ENCODE measurements at regions not wholly inside any gene's neighbourhood (a gene's known extent, or its start where the extent isn't known, plus 50 kb on each side); places are given as distances from the start of the nearest gene placed in this dataset.

DNA sequence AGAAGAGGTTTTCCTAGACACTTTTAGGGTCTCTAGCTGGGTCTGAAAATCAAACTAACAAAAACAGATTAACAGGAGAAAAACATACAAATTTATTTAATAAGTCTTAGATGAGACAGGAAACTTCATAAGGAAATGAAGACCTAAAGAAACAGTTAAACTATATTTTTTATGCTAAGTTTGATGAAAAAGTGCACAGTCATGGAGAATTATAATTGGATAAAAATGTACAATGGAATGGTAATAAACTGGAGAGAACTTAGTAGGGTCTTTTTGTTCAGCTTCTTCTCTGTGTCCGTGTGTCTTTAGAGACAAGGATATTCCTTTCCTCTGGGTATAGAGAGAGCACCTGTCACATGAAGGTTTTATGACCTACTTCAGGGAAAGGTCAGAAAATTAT is 323.4 kb downstream of the RAB38 start:
- TF ChIP-seq, protein P1, sequence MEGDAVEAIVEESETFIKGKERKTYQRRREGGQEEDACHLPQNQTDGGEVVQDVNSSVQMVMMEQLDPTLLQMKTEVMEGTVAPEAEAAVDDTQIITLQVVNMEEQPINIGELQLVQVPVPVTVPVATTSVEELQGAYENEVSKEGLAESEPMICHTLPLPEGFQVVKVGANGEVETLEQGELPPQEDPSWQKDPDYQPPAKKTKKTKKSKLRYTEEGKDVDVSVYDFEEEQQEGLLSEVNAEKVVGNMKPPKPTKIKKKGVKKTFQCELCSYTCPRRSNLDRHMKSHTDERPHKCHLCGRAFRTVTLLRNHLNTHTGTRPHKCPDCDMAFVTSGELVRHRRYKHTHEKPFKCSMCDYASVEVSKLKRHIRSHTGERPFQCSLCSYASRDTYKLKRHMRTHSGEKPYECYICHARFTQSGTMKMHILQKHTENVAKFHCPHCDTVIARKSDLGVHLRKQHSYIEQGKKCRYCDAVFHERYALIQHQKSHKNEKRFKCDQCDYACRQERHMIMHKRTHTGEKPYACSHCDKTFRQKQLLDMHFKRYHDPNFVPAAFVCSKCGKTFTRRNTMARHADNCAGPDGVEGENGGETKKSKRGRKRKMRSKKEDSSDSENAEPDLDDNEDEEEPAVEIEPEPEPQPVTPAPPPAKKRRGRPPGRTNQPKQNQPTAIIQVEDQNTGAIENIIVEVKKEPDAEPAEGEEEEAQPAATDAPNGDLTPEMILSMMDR (conservative IDR thresholded peaks at IDR 0.05; ENCODE audit: low read depth in 2 of 2): no peak
- no peak for TF ChIP-seq EZH2 (IDR thresholded peaks at IDR 0.05; ENCODE audit: low read depth, unreplicated experiment)
- no peak for TF ChIP-seq POLR2AphosphoS5 (IDR thresholded peaks at IDR 0.05; ENCODE audit: low read depth)
- TF ChIP-seq ZNF331 (CRISPR knock-in tag; IDR thresholded peaks at IDR 0.05; ENCODE audit: low read depth): no peak
- TF ChIP-seq EZH2phosphoT487 (IDR thresholded peaks at IDR 0.05; ENCODE audit: unreplicated experiment): no peak
- TF ChIP-seq NANOG (IDR thresholded peaks at IDR 0.05; ENCODE audit: borderline replicate concordance): no peak
- TF ChIP-seq, protein P2, sequence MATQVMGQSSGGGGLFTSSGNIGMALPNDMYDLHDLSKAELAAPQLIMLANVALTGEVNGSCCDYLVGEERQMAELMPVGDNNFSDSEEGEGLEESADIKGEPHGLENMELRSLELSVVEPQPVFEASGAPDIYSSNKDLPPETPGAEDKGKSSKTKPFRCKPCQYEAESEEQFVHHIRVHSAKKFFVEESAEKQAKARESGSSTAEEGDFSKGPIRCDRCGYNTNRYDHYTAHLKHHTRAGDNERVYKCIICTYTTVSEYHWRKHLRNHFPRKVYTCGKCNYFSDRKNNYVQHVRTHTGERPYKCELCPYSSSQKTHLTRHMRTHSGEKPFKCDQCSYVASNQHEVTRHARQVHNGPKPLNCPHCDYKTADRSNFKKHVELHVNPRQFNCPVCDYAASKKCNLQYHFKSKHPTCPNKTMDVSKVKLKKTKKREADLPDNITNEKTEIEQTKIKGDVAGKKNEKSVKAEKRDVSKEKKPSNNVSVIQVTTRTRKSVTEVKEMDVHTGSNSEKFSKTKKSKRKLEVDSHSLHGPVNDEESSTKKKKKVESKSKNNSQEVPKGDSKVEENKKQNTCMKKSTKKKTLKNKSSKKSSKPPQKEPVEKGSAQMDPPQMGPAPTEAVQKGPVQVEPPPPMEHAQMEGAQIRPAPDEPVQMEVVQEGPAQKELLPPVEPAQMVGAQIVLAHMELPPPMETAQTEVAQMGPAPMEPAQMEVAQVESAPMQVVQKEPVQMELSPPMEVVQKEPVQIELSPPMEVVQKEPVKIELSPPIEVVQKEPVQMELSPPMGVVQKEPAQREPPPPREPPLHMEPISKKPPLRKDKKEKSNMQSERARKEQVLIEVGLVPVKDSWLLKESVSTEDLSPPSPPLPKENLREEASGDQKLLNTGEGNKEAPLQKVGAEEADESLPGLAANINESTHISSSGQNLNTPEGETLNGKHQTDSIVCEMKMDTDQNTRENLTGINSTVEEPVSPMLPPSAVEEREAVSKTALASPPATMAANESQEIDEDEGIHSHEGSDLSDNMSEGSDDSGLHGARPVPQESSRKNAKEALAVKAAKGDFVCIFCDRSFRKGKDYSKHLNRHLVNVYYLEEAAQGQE (IDR thresholded peaks at IDR 0.05; ENCODE audit: unreplicated experiment): no peak
- TF ChIP-seq, protein P3, sequence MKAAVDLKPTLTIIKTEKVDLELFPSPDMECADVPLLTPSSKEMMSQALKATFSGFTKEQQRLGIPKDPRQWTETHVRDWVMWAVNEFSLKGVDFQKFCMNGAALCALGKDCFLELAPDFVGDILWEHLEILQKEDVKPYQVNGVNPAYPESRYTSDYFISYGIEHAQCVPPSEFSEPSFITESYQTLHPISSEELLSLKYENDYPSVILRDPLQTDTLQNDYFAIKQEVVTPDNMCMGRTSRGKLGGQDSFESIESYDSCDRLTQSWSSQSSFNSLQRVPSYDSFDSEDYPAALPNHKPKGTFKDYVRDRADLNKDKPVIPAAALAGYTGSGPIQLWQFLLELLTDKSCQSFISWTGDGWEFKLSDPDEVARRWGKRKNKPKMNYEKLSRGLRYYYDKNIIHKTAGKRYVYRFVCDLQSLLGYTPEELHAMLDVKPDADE (IDR thresholded peaks at IDR 0.05): no peak

Measured in GM23338 (cell line).